Immature natural killer cell (primary cell): ENCODE measurements at regions not wholly inside any gene's neighbourhood (a gene's known extent, or its start where the extent isn't known, plus 50 kb on each side); places are given as distances from the start of the nearest gene placed in this dataset.
A peak's percentile ranks its signal among the peaks of the same experiment; 100 is the strongest.
"Not testable (repeated sequence)": the region's sequence is repeated elsewhere in the genome, so short reads cannot be mapped to it uniquely, and the experiment has no call there.

Experiments used
- DNase-seq, 3 donors: peaks; one replicate each; pipeline ENCODE4 v3.0.0; 2022; ENCODE audit warnings: mixed read lengths in 1 of 3
- H3K27ac Mint-ChIP-seq, 6 donors: one replicate each; pipeline ENCODE4 v1.8.0; 2020; ENCODE audit warnings: mixed read lengths in 6 of 6, mild to moderate bottlenecking in 5 of 6, inconsistent platforms in 4 of 6, moderate library complexity in 3 of 6
- H3K27me3 Mint-ChIP-seq, 3 donors: one replicate each; pipeline ENCODE4 v1.8.0; 2020 to 2021; ENCODE audit warnings: low read depth in 3 of 3, mild to moderate bottlenecking in 3 of 3, mixed read lengths in 3 of 3, moderate library complexity in 3 of 3, inconsistent platforms in 1 of 3
- H3K36me3 Mint-ChIP-seq, 3 donors: one replicate each; pipeline ENCODE4 v1.8.0; 2020; ENCODE audit warnings: mixed read lengths in 3 of 3, inconsistent platforms in 2 of 3, mild to moderate bottlenecking in 2 of 3
- H3K4me1 Mint-ChIP-seq, 2 donors: one replicate each; pipeline ENCODE4 v1.8.0; 2020; ENCODE audit warnings: inconsistent platforms in 2 of 2, mild to moderate bottlenecking in 2 of 2, mixed read lengths in 2 of 2, moderate library complexity in 1 of 2
- H3K4me3 Mint-ChIP-seq, 5 donors: one replicate each; pipeline ENCODE4 v1.8.0; 2020; ENCODE audit warnings: mild to moderate bottlenecking in 5 of 5, mixed read lengths in 5 of 5, inconsistent platforms in 3 of 5, moderate library complexity in 3 of 5
- H3K9me3 Mint-ChIP-seq, 6 donors: one replicate each; pipeline ENCODE4 v1.8.0; 2020; ENCODE audit warnings: mild to moderate bottlenecking in 6 of 6, mixed read lengths in 6 of 6, inconsistent platforms in 4 of 6, moderate library complexity in 3 of 6

- H3K27me3 Mint-ChIP-seq: peaks cover 0 to 4% (median 0%) of the 10 kb centered on the region in 3 donors
- DNase-seq: peak; percentile 71 to 75 (median 73)
- H3K4me3 Mint-ChIP-seq: peak overlapping the region; percentile 81 to 94 (median 87)
- peaks cover 0 to 3% (median 0%) of the 10 kb centered on the region in 6 donors for H3K9me3 Mint-ChIP-seq
- peaks cover 55 to 68% of the 10 kb centered on the region in 2 donors for H3K4me1 Mint-ChIP-seq
- H3K27ac Mint-ChIP-seq: peak overlapping the region; percentile 91 to 99 (median 94)
- peaks cover 0 to 4% (median 2%) of the 10 kb centered on the region in 3 donors for H3K36me3 Mint-ChIP-seq
Measured at GRCh38 chr2:12456293-12457106, 260.2 kb upstream of the TRIB2 start.

- no peak for DNase-seq
- Mint-ChIP-seq H3K36me3 (peaks cover 0 to 4% (median 4%) of the 10 kb centered on the region in 3 donors), H3K27me3 (peaks cover 0 to 4% (median 0%) of the 10 kb centered on the region in 3 donors), H3K4me1 (peaks cover 45 to 59% of the 10 kb centered on the region in 2 donors), H3K9me3 (peaks cover 0 to 3% (median 0%) of the 10 kb centered on the region in 6 donors), H3K4me3 (peak overlapping the region in 1 of 5 donors; percentile 10), H3K27ac (peak overlapping the region; percentile 91 to 99 (median 94))
Measured at GRCh38 chr2:12457831-12458230, 258.9 kb upstream of the TRIB2 start.

- H3K4me1 Mint-ChIP-seq: peaks cover 25 to 29% of the 10 kb centered on the region in 2 donors
- DNase-seq: no peak
- peaks cover 0 to 5% (median 4%) of the 10 kb centered on the region in 3 donors for H3K27me3 Mint-ChIP-seq
- H3K36me3 Mint-ChIP-seq: peaks cover 0 to 4% (median 4%) of the 10 kb centered on the region in 3 donors
- peaks cover 0 to 3% (median 0%) of the 10 kb centered on the region in 6 donors for H3K9me3 Mint-ChIP-seq
- H3K4me3 Mint-ChIP-seq: peak overlapping the region in 2 of 5 donors; percentile 6 to 21
- peak overlapping the region in 2 of 6 donors; percentile 1 to 47 for H3K27ac Mint-ChIP-seq
Measured at GRCh38 chr2:12463189-12463588, 253.5 kb upstream of the TRIB2 start.

DNA sequence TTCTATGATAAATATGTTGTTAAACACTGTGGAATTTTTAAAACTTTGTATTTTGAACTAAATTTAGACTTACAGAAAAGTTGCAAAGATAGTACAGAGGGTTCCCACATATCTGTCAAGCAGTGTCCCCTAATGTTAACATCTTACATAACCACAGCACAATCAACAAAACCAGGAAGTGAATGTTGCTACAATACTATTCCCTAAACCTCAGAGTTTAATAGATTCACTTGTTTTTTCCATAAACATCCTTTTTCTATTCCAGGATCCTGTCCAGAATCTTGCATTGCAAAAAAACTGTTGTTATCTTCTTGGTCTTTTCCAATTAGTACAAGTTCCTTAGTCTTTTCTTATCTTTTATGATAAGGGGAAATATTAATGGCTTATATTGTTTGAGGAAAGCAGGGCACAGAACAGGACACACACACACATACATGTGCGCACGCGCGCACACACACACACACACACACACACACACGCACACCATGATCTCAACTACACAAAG lies 251.1 kb upstream of the TRIB2 start:
- Mint-ChIP-seq H3K36me3 (peaks cover 0 to 4% (median 4%) of the 10 kb centered on the region in 3 donors), H3K27me3 (peaks cover 0 to 5% (median 4%) of the 10 kb centered on the region in 3 donors), H3K9me3 (peaks cover 0 to 3% (median 0%) of the 10 kb centered on the region in 6 donors), H3K4me3 (no peak overlapping the region), H3K27ac (peak overlapping the region in 3 of 6 donors; percentile 44 to 71 (median 58)), H3K4me1 (peaks cover 21 to 22% of the 10 kb centered on the region in 2 donors)
- no peak for DNase-seq

GRCh38 chr2:12467303-12467702 lies 249.4 kb upstream of the TRIB2 start:
- H3K9me3 Mint-ChIP-seq: peaks cover 0 to 4% (median under 1%) of the 10 kb centered on the region in 6 donors

GRCh38 chr2:12469141-12469561 lies 247.6 kb upstream of the TRIB2 start:
- Mint-ChIP-seq H3K27ac (no peak overlapping the region), H3K9me3 (peaks cover 0 to 6% (median under 1%) of the 10 kb centered on the region in 6 donors), H3K27me3 (peaks cover 0 to 2% (median 0%) of the 10 kb centered on the region in 3 donors), H3K4me1 (peaks cover 10 to 12% of the 10 kb centered on the region in 2 donors), H3K4me3 (no peak overlapping the region), H3K36me3 (peaks cover 3% of the 10 kb centered on the region in 3 donors)
- no peak for DNase-seq

More at GRCh38 chr2:12467303-12467702, 249.4 kb upstream of the TRIB2 start:
- Mint-ChIP-seq H3K27me3 (peaks cover 0 to 5% (median 4%) of the 10 kb centered on the region in 3 donors), H3K36me3 (peaks cover 0 to 3% (median 2%) of the 10 kb centered on the region in 3 donors), H3K4me1 (peaks cover 20 to 22% of the 10 kb centered on the region in 2 donors), H3K27ac (peak overlapping the region in 2 of 6 donors; percentile 10 to 66), H3K4me3 (no peak overlapping the region)
- DNase-seq: no peak

DNA sequence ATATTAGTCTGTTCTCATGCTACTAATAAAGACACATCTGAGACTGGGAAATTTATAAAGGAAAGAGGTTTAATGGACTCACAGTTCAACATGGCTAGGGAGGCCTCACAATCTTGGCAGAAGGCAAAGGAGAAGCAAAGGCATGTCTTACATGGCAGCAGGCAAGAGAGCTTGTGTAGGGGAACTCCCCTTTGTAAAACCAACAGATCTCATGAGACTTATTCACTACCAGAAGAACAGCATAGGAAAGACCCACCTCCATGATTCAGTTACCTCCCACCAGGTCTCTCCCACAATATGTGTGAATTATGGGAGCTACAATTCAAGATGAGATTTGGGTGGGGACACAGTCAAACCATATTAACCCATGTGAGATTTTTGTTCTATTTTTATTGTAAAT lies 244.5 kb upstream of the TRIB2 start:
- not testable (repeated sequence) for H3K9me3 Mint-ChIP-seq, H3K36me3 Mint-ChIP-seq, DNase-seq, H3K4me3 Mint-ChIP-seq, H3K27me3 Mint-ChIP-seq, H3K4me1 Mint-ChIP-seq
- peak overlapping the region in 1 of 6 donors; percentile 51 for H3K27ac Mint-ChIP-seq

DNA sequence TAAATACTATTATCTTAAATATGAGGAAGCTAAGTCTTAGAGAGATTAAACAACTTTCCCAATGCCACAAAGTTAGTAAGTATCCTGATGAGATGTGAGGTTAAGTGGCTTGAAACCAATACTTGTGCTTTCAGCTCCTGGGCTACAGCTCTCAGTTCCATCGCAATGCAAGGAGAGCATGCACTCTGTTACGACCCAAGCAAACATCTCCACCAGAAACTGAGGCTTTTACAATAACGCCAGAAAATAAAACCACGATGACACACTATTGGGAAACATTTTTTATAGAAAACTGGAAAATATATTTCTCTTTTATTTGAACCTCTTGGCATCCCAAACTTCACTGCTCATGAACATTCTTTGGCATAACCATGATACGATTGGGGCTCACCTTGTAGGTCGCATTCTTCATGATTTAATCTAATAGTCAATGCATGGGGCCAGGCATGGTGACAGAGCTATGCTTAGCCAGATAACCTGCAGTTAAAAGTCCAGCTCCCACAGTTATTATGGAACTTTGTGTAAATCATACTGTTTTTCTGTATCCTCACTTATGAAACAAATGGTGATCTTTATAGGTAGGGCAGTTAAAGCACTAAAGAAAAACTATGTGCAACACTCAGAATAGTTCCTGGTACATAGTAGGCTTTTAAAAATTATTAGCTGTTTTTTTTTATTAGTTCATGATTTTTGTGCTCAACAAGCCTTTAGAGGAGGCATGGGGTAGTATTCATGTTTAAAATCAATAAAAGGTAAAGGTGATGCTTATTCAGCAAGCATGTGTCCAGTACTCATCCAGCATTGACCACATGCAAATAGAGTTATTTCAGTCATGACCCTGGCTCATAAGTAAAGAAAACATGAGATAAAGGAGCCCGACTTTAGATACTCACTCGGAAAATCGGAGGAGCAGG lies 238.3 kb upstream of the TRIB2 start:
- H3K27ac Mint-ChIP-seq: no peak overlapping the region

GRCh38 chr2:12479065-12479601 lies 237.6 kb upstream of the TRIB2 start:
- H3K9me3 Mint-ChIP-seq: peaks cover 0 to 1% (median 0%) of the 10 kb centered on the region in 6 donors
- no peak for DNase-seq
- peaks cover 0 to 3% (median 0%) of the 10 kb centered on the region in 3 donors for H3K27me3 Mint-ChIP-seq
- no peak overlapping the region for H3K4me3 Mint-ChIP-seq
- H3K4me1 Mint-ChIP-seq: peaks cover 5 to 6% of the 10 kb centered on the region in 2 donors
- H3K27ac Mint-ChIP-seq: no peak overlapping the region
- H3K36me3 Mint-ChIP-seq: peaks cover 0 to 10% (median 4%) of the 10 kb centered on the region in 3 donors

More for the DNA sequence above, 238.3 kb upstream of the TRIB2 start:
- Mint-ChIP-seq H3K9me3 (peaks cover 0 to 1% (median 0%) of the 10 kb centered on the region in 6 donors), H3K36me3 (peaks cover 0 to 10% (median 4%) of the 10 kb centered on the region in 3 donors), H3K4me1 (no peaks in the 10 kb centered on the region), H3K27me3 (peaks cover 0 to 3% (median 0%) of the 10 kb centered on the region in 3 donors), H3K4me3 (no peak overlapping the region)
- no peak for DNase-seq

DNA sequence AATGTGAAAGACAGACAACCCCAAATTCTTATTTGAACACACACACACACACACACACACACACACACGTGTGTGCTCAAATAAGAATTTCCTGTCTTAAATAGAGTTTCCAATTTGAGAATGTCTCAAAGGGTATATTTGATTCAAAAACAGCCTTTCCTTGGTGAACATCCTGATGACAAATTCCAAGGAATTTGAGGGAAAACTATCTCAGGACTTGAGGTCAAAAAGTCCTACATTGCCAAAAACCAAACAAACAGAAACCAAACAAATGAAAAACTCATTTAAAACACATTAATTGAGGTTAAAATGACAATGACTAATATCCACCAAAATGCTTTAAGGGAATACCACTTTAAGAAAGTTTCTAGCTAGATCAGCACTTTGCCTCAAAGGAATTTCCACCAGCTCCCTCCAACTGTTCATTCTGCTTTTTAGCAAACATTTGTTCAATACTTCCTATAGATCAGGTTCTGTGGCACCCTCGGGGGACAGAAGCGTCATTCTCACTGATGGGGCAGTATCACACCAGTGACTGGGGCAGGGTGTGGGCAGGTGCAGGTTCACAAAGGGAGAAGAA lies 232.1 kb upstream of the TRIB2 start:
- no peak for DNase-seq
- Mint-ChIP-seq H3K9me3 (no peaks in the 10 kb centered on the region), H3K36me3 (peaks cover 0 to 10% (median 3%) of the 10 kb centered on the region in 3 donors), H3K4me1 (peaks cover 52 to 54% of the 10 kb centered on the region in 2 donors), H3K27me3 (peaks cover 0 to 2% (median 0%) of the 10 kb centered on the region in 3 donors), H3K27ac (peak overlapping the region in 2 of 6 donors; percentile 47 to 54), H3K4me3 (peak overlapping the region in 1 of 5 donors; percentile 42)

DNA sequence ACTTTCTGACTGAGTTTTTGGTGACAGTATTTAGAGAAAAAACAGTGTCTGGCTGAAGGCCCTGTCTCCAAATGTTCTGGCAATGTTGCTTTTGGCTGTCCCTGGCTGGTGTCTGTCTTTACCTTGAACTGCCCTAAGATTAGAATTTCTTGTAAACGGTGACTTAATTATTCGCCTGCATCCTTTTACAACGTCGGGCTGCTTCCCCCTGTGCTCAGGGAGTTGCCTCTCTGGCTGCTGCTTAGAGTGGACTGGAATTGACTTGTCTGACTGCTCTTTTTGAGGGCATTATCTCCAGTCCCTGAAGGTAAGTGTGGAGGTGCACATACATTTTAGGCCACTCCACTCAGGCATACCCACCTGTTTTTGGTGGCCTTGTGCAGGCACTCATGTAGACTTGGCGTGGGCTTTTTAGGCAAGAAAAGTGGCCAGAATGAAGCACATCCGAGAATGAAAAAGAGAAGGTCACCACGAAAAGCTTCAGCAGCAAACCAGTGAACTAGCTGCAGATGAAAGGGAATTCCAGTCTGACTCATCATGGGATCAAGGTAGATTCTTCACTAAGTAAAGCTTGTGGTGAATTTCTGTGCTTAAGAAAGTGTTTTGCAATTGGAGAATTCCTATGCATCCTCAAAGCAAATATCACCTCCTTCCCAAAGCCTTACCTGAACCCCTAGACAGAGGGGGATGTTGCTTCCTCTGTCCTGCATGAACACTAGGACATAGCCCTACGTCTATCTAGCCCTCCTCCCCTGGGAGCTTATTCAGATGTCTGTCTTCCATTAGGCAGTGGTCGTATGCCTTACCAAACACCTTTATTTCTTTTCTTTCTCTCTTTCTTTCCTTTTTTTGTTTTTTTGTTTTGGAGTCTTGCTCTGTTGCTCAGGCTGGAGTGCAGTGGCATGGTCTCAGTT lies 230.3 kb upstream of the TRIB2 start:
- Mint-ChIP-seq H3K27ac (peak overlapping the region in 4 of 6 donors; percentile 45 to 89 (median 81)), H3K9me3 (no peaks in the 10 kb centered on the region), H3K27me3 (peaks cover 0 to 2% (median 2%) of the 10 kb centered on the region in 3 donors), H3K36me3 (peaks cover 0 to 5% (median 3%) of the 10 kb centered on the region in 3 donors), H3K4me1 (peaks cover 62 to 67% of the 10 kb centered on the region in 2 donors), H3K4me3 (peak overlapping the region in 3 of 5 donors; percentile 69 to 85 (median 82))
- DNase-seq: no peak
